ENCODE measurements at regions not wholly inside any gene's neighbourhood (a gene's known extent, or its start where the extent isn't known, plus 50 kb on each side); places are given as distances from the start of the nearest gene placed in this dataset.

DNA sequence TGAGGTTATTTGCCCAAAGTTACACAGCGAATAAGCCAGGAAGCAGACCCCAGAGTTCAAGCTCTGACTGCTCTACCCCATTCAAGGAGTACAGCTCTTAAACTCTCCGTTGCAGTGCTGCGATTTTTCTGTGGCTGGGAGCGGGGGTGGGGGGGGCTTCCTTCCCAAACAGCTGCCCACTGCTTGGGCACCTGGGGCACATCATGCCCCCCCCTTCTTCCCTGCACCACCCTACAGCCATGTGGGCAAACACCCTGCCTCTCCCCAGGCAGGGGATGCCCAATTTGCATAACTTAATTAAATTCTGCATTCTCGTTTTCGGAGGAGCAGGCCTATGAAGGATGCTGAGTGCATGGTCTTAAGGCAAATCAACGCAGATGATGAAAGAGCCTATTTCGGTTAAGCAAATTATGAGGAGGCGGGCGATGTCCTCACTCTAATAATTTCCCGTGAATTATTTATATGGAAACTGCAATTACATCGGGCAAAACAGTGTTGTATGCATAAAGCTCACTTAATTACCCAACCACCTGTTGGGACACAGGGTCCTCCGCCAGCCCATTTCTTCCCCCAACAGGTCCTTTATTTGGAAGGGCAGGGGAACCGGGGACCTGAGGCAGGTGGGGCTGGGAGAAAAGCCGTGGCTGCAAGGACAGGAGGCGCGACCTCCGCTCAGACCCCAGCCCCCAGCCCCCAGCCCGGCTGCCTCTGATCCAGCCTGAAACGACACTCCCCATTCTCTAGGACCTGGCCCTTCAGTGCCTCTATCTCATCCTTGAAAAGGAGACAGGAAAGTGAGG is 610.5 kb downstream of the BUD13 start:
- TF ChIP-seq, protein P1, sequence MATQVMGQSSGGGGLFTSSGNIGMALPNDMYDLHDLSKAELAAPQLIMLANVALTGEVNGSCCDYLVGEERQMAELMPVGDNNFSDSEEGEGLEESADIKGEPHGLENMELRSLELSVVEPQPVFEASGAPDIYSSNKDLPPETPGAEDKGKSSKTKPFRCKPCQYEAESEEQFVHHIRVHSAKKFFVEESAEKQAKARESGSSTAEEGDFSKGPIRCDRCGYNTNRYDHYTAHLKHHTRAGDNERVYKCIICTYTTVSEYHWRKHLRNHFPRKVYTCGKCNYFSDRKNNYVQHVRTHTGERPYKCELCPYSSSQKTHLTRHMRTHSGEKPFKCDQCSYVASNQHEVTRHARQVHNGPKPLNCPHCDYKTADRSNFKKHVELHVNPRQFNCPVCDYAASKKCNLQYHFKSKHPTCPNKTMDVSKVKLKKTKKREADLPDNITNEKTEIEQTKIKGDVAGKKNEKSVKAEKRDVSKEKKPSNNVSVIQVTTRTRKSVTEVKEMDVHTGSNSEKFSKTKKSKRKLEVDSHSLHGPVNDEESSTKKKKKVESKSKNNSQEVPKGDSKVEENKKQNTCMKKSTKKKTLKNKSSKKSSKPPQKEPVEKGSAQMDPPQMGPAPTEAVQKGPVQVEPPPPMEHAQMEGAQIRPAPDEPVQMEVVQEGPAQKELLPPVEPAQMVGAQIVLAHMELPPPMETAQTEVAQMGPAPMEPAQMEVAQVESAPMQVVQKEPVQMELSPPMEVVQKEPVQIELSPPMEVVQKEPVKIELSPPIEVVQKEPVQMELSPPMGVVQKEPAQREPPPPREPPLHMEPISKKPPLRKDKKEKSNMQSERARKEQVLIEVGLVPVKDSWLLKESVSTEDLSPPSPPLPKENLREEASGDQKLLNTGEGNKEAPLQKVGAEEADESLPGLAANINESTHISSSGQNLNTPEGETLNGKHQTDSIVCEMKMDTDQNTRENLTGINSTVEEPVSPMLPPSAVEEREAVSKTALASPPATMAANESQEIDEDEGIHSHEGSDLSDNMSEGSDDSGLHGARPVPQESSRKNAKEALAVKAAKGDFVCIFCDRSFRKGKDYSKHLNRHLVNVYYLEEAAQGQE (IDR thresholded peaks at IDR 0.05): no peak
- TF ChIP-seq, protein P2, sequence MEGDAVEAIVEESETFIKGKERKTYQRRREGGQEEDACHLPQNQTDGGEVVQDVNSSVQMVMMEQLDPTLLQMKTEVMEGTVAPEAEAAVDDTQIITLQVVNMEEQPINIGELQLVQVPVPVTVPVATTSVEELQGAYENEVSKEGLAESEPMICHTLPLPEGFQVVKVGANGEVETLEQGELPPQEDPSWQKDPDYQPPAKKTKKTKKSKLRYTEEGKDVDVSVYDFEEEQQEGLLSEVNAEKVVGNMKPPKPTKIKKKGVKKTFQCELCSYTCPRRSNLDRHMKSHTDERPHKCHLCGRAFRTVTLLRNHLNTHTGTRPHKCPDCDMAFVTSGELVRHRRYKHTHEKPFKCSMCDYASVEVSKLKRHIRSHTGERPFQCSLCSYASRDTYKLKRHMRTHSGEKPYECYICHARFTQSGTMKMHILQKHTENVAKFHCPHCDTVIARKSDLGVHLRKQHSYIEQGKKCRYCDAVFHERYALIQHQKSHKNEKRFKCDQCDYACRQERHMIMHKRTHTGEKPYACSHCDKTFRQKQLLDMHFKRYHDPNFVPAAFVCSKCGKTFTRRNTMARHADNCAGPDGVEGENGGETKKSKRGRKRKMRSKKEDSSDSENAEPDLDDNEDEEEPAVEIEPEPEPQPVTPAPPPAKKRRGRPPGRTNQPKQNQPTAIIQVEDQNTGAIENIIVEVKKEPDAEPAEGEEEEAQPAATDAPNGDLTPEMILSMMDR (IDR thresholded peaks at IDR 0.05): no peak
- TF ChIP-seq NPAS2 (CRISPR knock-in tag; IDR thresholded peaks at IDR 0.05; ENCODE audit: borderline replicate concordance) (no peak), RARB (CRISPR knock-in tag; IDR thresholded peaks at IDR 0.05) (no peak), TP53 (CRISPR knock-in tag; IDR thresholded peaks at IDR 0.05) (no peak), BHLHE40 (IDR thresholded peaks at IDR 0.05; ENCODE audit: low read depth, low read length) (no peak), POLR2AphosphoS2 (conservative IDR thresholded peaks at IDR 0.05; ENCODE audit: low read length) (no peak), POLR2A (IDR thresholded peaks at IDR 0.05; ENCODE audit: low read length) (no peak), CEBPB (IDR thresholded peaks at IDR 0.05) (no peak), KDM5A (IDR thresholded peaks at IDR 0.05) (no peak)
- TF ChIP-seq, protein P3, sequence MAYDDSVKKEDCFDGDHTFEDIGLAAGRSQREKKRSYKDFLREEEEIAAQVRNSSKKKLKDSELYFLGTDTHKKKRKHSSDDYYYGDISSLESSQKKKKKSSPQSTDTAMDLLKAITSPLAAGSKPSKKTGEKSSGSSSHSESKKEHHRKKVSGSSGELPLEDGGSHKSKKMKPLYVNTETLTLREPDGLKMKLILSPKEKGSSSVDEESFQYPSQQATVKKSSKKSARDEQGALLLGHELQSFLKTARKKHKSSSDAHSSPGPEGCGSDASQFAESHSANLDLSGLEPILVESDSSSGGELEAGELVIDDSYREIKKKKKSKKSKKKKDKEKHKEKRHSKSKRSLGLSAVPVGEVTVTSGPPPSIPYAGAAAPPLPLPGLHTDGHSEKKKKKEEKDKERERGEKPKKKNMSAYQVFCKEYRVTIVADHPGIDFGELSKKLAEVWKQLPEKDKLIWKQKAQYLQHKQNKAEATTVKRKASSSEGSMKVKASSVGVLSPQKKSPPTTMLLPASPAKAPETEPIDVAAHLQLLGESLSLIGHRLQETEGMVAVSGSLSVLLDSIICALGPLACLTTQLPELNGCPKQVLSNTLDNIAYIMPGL (CRISPR knock-in tag; IDR thresholded peaks at IDR 0.05; ENCODE audit: borderline replicate concordance): no peak
- TF ChIP-seq, protein P4, sequence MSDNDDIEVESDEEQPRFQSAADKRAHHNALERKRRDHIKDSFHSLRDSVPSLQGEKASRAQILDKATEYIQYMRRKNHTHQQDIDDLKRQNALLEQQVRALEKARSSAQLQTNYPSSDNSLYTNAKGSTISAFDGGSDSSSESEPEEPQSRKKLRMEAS (IDR thresholded peaks at IDR 0.05): no peak
- TF ChIP-seq, protein P5, sequence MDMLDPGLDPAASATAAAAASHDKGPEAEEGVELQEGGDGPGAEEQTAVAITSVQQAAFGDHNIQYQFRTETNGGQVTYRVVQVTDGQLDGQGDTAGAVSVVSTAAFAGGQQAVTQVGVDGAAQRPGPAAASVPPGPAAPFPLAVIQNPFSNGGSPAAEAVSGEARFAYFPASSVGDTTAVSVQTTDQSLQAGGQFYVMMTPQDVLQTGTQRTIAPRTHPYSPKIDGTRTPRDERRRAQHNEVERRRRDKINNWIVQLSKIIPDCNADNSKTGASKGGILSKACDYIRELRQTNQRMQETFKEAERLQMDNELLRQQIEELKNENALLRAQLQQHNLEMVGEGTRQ (IDR thresholded peaks at IDR 0.05): no peak
